GM12892 (cell line): ENCODE measurements at regions not wholly inside any gene's neighbourhood (a gene's known extent, or its start where the extent isn't known, plus 50 kb on each side); places are given as distances from the start of the nearest gene placed in this dataset.

Source experiments
- POLR2A ChIP-seq: IDR thresholded peaks from 2 replicates; pipeline ENCODE4 v1.6.1; 2011; ENCODE audit warnings: low read depth, low read length, control low read depth
- POLR2AphosphoS5 ChIP-seq: IDR thresholded peaks from 2 replicates; pipeline ENCODE4 v1.6.1; 2011; ENCODE audit warnings: low read depth, low read length, control low read depth
- TAF1 ChIP-seq: IDR thresholded peaks from 2 replicates; pipeline ENCODE4 v1.6.1; 2011; ENCODE audit warnings: low read depth, mild to moderate bottlenecking, control low read depth, low read length, borderline replicate concordance

GRCh38 chr12:67152451-67152850 lies 116.7 kb upstream of the CAND1 start:
- TF ChIP-seq TAF1 = no peak
- no peak for TF ChIP-seq POLR2AphosphoS5
- no peak for TF ChIP-seq POLR2A
